NB4 (cell line): ENCODE measurements at regions not wholly inside any gene's neighbourhood (a gene's known extent, or its start where the extent isn't known, plus 50 kb on each side); places are given as distances from the start of the nearest gene placed in this dataset.

Experiments used
- DNase-seq: peaks from one replicate; pipeline ENCODE4 v3.0.0; 2010; ENCODE audit warnings: low read depth
- H3K4me3 ChIP-seq: one replicate; pipeline ENCODE4 v1.5.1; 2011; ENCODE audit warnings: mild to moderate bottlenecking, low read depth, low read length, moderate library complexity
- CTCF ChIP-seq: IDR thresholded peaks from one replicate; pipeline ENCODE4 v1.5.1; 2012; ENCODE audit warnings: low read depth, low read length
- MAX ChIP-seq: IDR thresholded peaks from 2 replicates; pipeline ENCODE4 v1.6.1; 2011; ENCODE audit warnings: low read depth, low read length
- MYC ChIP-seq: IDR thresholded peaks from 2 replicates; pipeline ENCODE4 v1.6.1; 2011; ENCODE audit warnings: low read depth, low read length
- POLR2A ChIP-seq: IDR thresholded peaks from 2 replicates; pipeline ENCODE4 v1.6.1; 2011; ENCODE audit warnings: mild to moderate bottlenecking; ENCODE audit not compliant: insufficient read length; ENCODE audit errors: extremely low read depth

- peak; percentile 60 for DNase-seq
- no peak overlapping the region for H3K4me3 ChIP-seq
- TF ChIP-seq MAX, result no peak
- TF ChIP-seq CTCF, result peak; percentile 35
Measured at GRCh38 chr3:109532257-109533216, 195.2 kb upstream of the DPPA4 start.

- no peak overlapping the region for H3K4me3 ChIP-seq
- no peak for TF ChIP-seq POLR2A
- no peak for TF ChIP-seq MAX
- no peak for TF ChIP-seq MYC
- DNase-seq, result no peak
Measured at GRCh38 chr3:109545746-109546145, 208.4 kb upstream of the DPPA4 start.

- TF ChIP-seq CTCF (no peak), MAX (no peak), POLR2A (no peak), MYC (no peak)
Measured at GRCh38 chr3:109548192-109548938, 211.0 kb upstream of the DPPA4 start.

GRCh38 chr3:109553591-109554371 is 216.4 kb upstream of the DPPA4 start:
- no peak for TF ChIP-seq MYC
- TF ChIP-seq MAX, result no peak
- no peak for TF ChIP-seq POLR2A
- TF ChIP-seq CTCF, result no peak
- DNase-seq, result no peak
- H3K4me3 ChIP-seq, result no peak overlapping the region

More at GRCh38 chr3:109548192-109548938, 211.0 kb upstream of the DPPA4 start:
- no peak overlapping the region for H3K4me3 ChIP-seq
- no peak for DNase-seq

- H3K4me3 ChIP-seq, result no peak overlapping the region
- TF ChIP-seq POLR2A (no peak), CTCF (no peak), MYC (no peak), MAX (no peak)
- DNase-seq, result no peak
Measured at GRCh38 chr3:109559389-109559788, 222.0 kb upstream of the DPPA4 start.
